RWPE1 (cell line): ENCODE measurements at regions not wholly inside any gene's neighbourhood (a gene's known extent, or its start where the extent isn't known, plus 50 kb on each side); places are given as distances from the start of the nearest gene placed in this dataset.

Source experiments
- CTCF ChIA-PET: fragments of 350-600 bp; sonication (Branson Sonifier 250); formaldehyde crosslinking; extraction: SDS; loops from one replicate; lab custom pipeline; 2021; lab: Yijun Ruan, JAX
- POLR2A ChIA-PET: fragments of 400-600 bp; formaldehyde crosslinking; extraction: SDS; loops from one replicate; lab custom pipeline; 2020; ENCODE audit warnings: antibody characterized with exemption; ENCODE audit not compliant: low non-redundant PET; lab: Yijun Ruan, JAX
- DNase-seq: peaks from one replicate; pipeline ENCODE4 v3.0.0; 2012; ENCODE audit warnings: low spot score
- H3K27ac ChIP-seq: fragments of 450-650 bp; 2 replicates; pipeline ENCODE4 v1.5.1; 2017
- TF ChIP-seq, protein P1 (sequence below): fragments of 450-650 bp; conservative IDR thresholded peaks from 2 replicates; pipeline ENCODE4 v1.5.1; 2017; ENCODE audit warnings: low read depth, mild to moderate bottlenecking

DNA sequence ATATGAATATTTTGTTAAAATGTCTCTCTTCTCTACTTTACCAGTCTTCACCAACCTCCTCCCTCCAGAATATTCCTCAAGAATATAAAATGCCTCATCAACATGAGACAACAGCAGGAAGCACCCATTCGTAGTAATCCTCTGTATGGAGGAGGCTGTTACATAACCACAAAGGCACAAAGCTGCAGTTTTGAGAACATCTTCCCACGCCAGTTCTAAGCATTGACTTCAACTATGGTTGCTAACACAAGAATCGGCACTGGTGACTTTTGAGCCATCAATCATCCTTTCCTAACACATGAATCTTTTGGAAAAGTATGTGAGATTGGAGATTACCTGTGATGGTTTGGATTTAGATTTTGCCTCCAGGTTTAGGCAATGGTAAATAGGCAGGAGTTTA lies 54.9 kb upstream of the CYP1B1 start:
- DNase-seq, result no peak
- ChIA-PET CTCF (no interaction called here), POLR2A (no interaction called here)
- TF ChIP-seq, protein P1, sequence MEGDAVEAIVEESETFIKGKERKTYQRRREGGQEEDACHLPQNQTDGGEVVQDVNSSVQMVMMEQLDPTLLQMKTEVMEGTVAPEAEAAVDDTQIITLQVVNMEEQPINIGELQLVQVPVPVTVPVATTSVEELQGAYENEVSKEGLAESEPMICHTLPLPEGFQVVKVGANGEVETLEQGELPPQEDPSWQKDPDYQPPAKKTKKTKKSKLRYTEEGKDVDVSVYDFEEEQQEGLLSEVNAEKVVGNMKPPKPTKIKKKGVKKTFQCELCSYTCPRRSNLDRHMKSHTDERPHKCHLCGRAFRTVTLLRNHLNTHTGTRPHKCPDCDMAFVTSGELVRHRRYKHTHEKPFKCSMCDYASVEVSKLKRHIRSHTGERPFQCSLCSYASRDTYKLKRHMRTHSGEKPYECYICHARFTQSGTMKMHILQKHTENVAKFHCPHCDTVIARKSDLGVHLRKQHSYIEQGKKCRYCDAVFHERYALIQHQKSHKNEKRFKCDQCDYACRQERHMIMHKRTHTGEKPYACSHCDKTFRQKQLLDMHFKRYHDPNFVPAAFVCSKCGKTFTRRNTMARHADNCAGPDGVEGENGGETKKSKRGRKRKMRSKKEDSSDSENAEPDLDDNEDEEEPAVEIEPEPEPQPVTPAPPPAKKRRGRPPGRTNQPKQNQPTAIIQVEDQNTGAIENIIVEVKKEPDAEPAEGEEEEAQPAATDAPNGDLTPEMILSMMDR, result no peak
- H3K27ac ChIP-seq, result no peak overlapping the region

DNA sequence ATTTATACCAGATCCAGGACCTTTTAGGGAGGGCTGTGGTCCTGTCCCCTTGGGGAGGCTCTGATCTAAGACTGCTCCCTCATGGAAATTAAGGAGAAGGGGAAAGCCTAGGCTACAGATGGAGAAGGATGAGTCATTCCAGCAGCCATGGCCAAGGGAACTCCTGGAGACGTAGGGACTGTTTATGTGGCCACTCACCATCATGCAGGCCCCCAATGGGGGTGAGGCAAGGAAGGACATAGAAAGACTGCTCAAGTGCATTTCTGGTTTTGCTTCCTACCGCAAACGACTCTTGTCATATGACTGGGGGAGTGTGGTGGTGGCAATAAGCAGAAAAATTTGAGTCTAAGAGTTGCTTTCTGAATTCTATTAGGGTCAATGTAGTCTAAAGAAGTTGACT lies 54.0 kb upstream of the CYP1B1 start:
- ChIA-PET CTCF (no interaction called here), POLR2A (no interaction called here)
- H3K27ac ChIP-seq, result no peak overlapping the region
- TF ChIP-seq, protein P1, result no peak
- no peak for DNase-seq

GRCh38 chr2:38129481-38129880 lies 53.5 kb upstream of the CYP1B1 start:
- H3K27ac ChIP-seq, result no peak overlapping the region
- DNase-seq, result no peak
- TF ChIP-seq, protein P1, result no peak
- CTCF ChIA-PET, result no interaction called here
- POLR2A ChIA-PET, result no interaction called here

GRCh38 chr2:38128653-38129052 lies 52.7 kb upstream of the CYP1B1 start:
- TF ChIP-seq, protein P1, result no peak
- POLR2A ChIA-PET, result no interaction called here

DNA sequence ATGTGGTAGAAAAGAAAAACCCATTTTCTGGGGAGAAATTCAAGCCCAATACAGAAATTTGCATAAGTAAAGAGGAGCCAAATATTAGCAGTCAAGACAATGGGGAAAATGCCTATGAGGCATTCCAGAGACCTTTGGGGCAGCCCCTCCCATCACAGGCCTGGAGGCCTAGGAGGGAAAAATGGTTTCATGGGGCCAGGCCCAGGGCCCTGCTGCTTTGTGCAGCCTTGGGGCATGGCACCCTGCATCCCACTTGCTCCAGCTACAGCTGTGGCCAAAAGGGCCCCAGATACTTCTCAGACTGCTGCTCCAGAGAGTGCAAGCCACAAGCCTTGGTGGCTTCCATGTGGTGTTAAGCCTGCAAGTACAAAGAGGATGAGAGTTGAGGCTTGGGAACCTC lies 51.3 kb upstream of the CYP1B1 start:
- DNase-seq, result no peak
- TF ChIP-seq, protein P1, result no peak
- POLR2A ChIA-PET, result no interaction called here
- H3K27ac ChIP-seq, result no peak overlapping the region
- CTCF ChIA-PET, result interaction anchor here (0.6 kb wide), 1 partner anchor 713 kb away, joined by 5 read pairs; no protein-coding TSS in a partner anchor

More at GRCh38 chr2:38128653-38129052, 52.7 kb upstream of the CYP1B1 start:
- H3K27ac ChIP-seq, result no peak overlapping the region
- DNase-seq, result no peak
- CTCF ChIA-PET, result interaction anchor here (0.6 kb wide), 1 partner anchor 88 kb away, joined by 3 read pairs; no protein-coding TSS in a partner anchor

DNA sequence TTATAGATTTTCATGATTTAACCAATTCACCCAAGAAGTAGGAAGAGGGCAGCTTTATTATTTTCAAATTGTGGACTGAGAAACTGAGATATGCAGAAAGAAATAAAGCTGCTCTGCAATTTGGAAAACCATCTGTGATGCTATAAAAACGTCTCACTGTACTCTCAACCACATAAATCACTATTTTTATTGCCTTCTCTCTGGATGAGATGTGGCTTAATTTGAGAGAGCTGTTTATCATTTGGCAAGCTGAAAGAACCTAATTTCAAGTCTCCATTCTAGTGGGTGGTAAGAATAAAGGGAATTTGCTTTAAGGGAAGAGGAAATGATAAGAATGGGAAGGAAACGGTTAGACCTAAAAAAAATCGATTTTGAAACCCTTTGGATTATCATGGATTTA lies 49.9 kb upstream of the CYP1B1 start:
- TF ChIP-seq, protein P1, result no peak
- POLR2A ChIA-PET, result no interaction called here
- DNase-seq, result no peak
- no peak overlapping the region for H3K27ac ChIP-seq
- CTCF ChIA-PET, result no interaction called here
